ENCODE measurements at regions not wholly inside any gene's neighbourhood (a gene's known extent, or its start where the extent isn't known, plus 50 kb on each side); places are given as distances from the start of the nearest gene placed in this dataset.

GRCh38 chr20:56871691-56872090, 242.6 kb downstream of the TFAP2C start:
- no peak for TF ChIP-seq CTBP1 (IDR thresholded peaks at IDR 0.05; ENCODE audit: borderline replicate concordance)
- TF ChIP-seq L3MBTL2 (conservative IDR thresholded peaks at IDR 0.05), result no peak
- no peak for TF ChIP-seq NFRKB (IDR thresholded peaks at IDR 0.05)
- TF ChIP-seq ELF4 (IDR thresholded peaks at IDR 0.05), result no peak
- no peak for TF ChIP-seq ARNT (IDR thresholded peaks at IDR 0.05)
- no peak for TF ChIP-seq FOXK2 (IDR thresholded peaks at IDR 0.05)
- no peak for TF ChIP-seq SP1 (IDR thresholded peaks at IDR 0.05)
- ChIA-PET POLR2A (no interaction called here), CTCF (no interaction called here)
- DNase-seq (ENCODE audit: extremely low spot score), result no peak

GRCh38 chr20:56872620-56873458, 243.7 kb downstream of the TFAP2C start:
- CTCF ChIA-PET, result interaction anchor here (0.6 to 0.7 kb wide), 2 partner anchors 28 to 198 kb away, joined by 3 to 5 read pairs; no protein-coding TSS in a partner anchor
- no peak for TF ChIP-seq SP1 (IDR thresholded peaks at IDR 0.05)
- no peak for TF ChIP-seq FOXM1 (IDR thresholded peaks at IDR 0.05; ENCODE audit: borderline replicate concordance)
- no peak for TF ChIP-seq FOXK2 (IDR thresholded peaks at IDR 0.05)
- no peak for TF ChIP-seq LEF1 (IDR thresholded peaks at IDR 0.05; ENCODE audit: borderline replicate concordance)
- no peak for TF ChIP-seq BHLHE40 (IDR thresholded peaks at IDR 0.05; ENCODE audit: borderline replicate concordance)
- TF ChIP-seq ELF4 (IDR thresholded peaks at IDR 0.05), result no peak
- TF ChIP-seq CTBP1 (IDR thresholded peaks at IDR 0.05; ENCODE audit: borderline replicate concordance), result no peak
- no peak for TF ChIP-seq ZNF384 (IDR thresholded peaks at IDR 0.05)
- TF ChIP-seq PKNOX1 (IDR thresholded peaks at IDR 0.05), result no peak
- TF ChIP-seq L3MBTL2 (conservative IDR thresholded peaks at IDR 0.05), result no peak
- no peak for TF ChIP-seq FOXA1 (IDR thresholded peaks at IDR 0.05)
- TF ChIP-seq NFRKB (IDR thresholded peaks at IDR 0.05), result no peak
- POLR2A ChIA-PET, result no interaction called here
- DNase-seq (ENCODE audit: extremely low spot score), result no peak

- DNase-seq (ENCODE audit: extremely low spot score), result no peak
- ChIA-PET CTCF (no interaction called here), POLR2A (no interaction called here)
- TF ChIP-seq PKNOX1 (IDR thresholded peaks at IDR 0.05), result no peak
- no peak for TF ChIP-seq FOXA1 (IDR thresholded peaks at IDR 0.05)
- TF ChIP-seq FOXM1 (IDR thresholded peaks at IDR 0.05; ENCODE audit: borderline replicate concordance), result no peak
- no peak for TF ChIP-seq LEF1 (IDR thresholded peaks at IDR 0.05; ENCODE audit: borderline replicate concordance)
- TF ChIP-seq ELF4 (IDR thresholded peaks at IDR 0.05), result no peak
- TF ChIP-seq CTBP1 (IDR thresholded peaks at IDR 0.05; ENCODE audit: borderline replicate concordance), result no peak
- TF ChIP-seq L3MBTL2 (conservative IDR thresholded peaks at IDR 0.05), result no peak
- TF ChIP-seq ARNT (IDR thresholded peaks at IDR 0.05), result no peak
- no peak for TF ChIP-seq NFRKB (IDR thresholded peaks at IDR 0.05)
- TF ChIP-seq TARDBP (IDR thresholded peaks at IDR 0.05), result no peak
- no peak for TF ChIP-seq SP1 (IDR thresholded peaks at IDR 0.05)
- no peak for TF ChIP-seq FOXK2 (IDR thresholded peaks at IDR 0.05)
- no peak for TF ChIP-seq ZNF384 (IDR thresholded peaks at IDR 0.05)
- TF ChIP-seq BHLHE40 (IDR thresholded peaks at IDR 0.05; ENCODE audit: borderline replicate concordance), result no peak
Observed at GRCh38 chr20:56873836-56874235, 244.7 kb downstream of the TFAP2C start.

GRCh38 chr20:56875052-56875659, 246.1 kb downstream of the TFAP2C start:
- TF ChIP-seq FOXK2 (IDR thresholded peaks at IDR 0.05), result no peak
- DNase-seq (ENCODE audit: extremely low spot score), result no peak
- CTCF ChIA-PET, result interaction anchor here (0.9 kb wide), 1 partner anchor 120 kb away, joined by 3 read pairs; no protein-coding TSS in a partner anchor
- POLR2A ChIA-PET, result no interaction called here

GRCh38 chr20:56875803-56876202, 246.7 kb downstream of the TFAP2C start:
- POLR2A ChIA-PET, result no interaction called here

GRCh38 chr20:56885521-56885920, 256.4 kb downstream of the TFAP2C start:
- POLR2A ChIA-PET, result no interaction called here
- DNase-seq (ENCODE audit: extremely low spot score), result no peak
- TF ChIP-seq NFRKB (IDR thresholded peaks at IDR 0.05) (no peak), BHLHE40 (IDR thresholded peaks at IDR 0.05; ENCODE audit: borderline replicate concordance) (no peak), FOXK2 (IDR thresholded peaks at IDR 0.05) (no peak), CTBP1 (IDR thresholded peaks at IDR 0.05; ENCODE audit: borderline replicate concordance) (no peak), ARNT (IDR thresholded peaks at IDR 0.05) (no peak), FOXA1 (IDR thresholded peaks at IDR 0.05) (no peak), ELF4 (IDR thresholded peaks at IDR 0.05) (no peak), TARDBP (IDR thresholded peaks at IDR 0.05) (no peak), ZNF384 (IDR thresholded peaks at IDR 0.05) (no peak), HDGF (IDR thresholded peaks at IDR 0.05; ENCODE audit: borderline replicate concordance) (no peak), PKNOX1 (IDR thresholded peaks at IDR 0.05) (no peak), LEF1 (IDR thresholded peaks at IDR 0.05; ENCODE audit: borderline replicate concordance) (no peak), SUZ12 (IDR thresholded peaks at IDR 0.05) (no peak), L3MBTL2 (conservative IDR thresholded peaks at IDR 0.05) (no peak), SP1 (IDR thresholded peaks at IDR 0.05) (no peak), FOXM1 (IDR thresholded peaks at IDR 0.05; ENCODE audit: borderline replicate concordance) (no peak)
- CTCF ChIA-PET, result interaction anchor here (1.2 kb wide), 1 partner anchor 335 kb away, joined by 3 read pairs; no protein-coding TSS in a partner anchor

More at GRCh38 chr20:56875803-56876202, 246.7 kb downstream of the TFAP2C start:
- no peak for DNase-seq (ENCODE audit: extremely low spot score)
- TF ChIP-seq BHLHE40 (IDR thresholded peaks at IDR 0.05; ENCODE audit: borderline replicate concordance) (no peak), LEF1 (IDR thresholded peaks at IDR 0.05; ENCODE audit: borderline replicate concordance) (no peak), PKNOX1 (IDR thresholded peaks at IDR 0.05) (no peak), TARDBP (IDR thresholded peaks at IDR 0.05) (no peak), ELF4 (IDR thresholded peaks at IDR 0.05) (no peak), NFRKB (IDR thresholded peaks at IDR 0.05) (no peak), SUZ12 (IDR thresholded peaks at IDR 0.05) (no peak), ZNF384 (IDR thresholded peaks at IDR 0.05) (no peak)
- CTCF ChIA-PET, result no interaction called here

Data from HEK293T (cell line).